Dendritic cell treated with granulocyte-macrophage colony-stimulating factor and Interleukin-4, amounts not matched to agents 40 ng/mL and 50 ng/mL, for 4 days (primary cell): ENCODE measurements at regions not wholly inside any gene's neighbourhood (a gene's known extent, or its start where the extent isn't known, plus 50 kb on each side); places are given as distances from the start of the nearest gene placed in this dataset.

Source experiments
- H3K27ac Mint-ChIP-seq: one replicate; pipeline ENCODE4 v1.8.0; 2022; ENCODE audit warnings: mild to moderate bottlenecking, mixed read lengths
- H3K27me3 Mint-ChIP-seq: one replicate; pipeline ENCODE4 v1.8.0; 2022; ENCODE audit warnings: mild to moderate bottlenecking, mixed read lengths
- H3K36me3 Mint-ChIP-seq: one replicate; pipeline ENCODE4 v1.8.0; 2022; ENCODE audit warnings: low read depth, mixed read lengths
- H3K4me1 Mint-ChIP-seq: one replicate; pipeline ENCODE4 v1.8.0; 2022; ENCODE audit warnings: low read depth, mixed read lengths
- H3K4me3 Mint-ChIP-seq: one replicate; pipeline ENCODE4 v1.8.0; 2022; ENCODE audit warnings: mild to moderate bottlenecking, moderate library complexity, mixed read lengths
- H3K9me3 Mint-ChIP-seq: one replicate; pipeline ENCODE4 v1.8.0; 2022; ENCODE audit warnings: mixed read lengths
- intact Hi-C: fragments of 100-400 bp; cut with micrococcal nuclease; formaldehyde crosslinking; loops from one replicate; pipeline ENCODE4 v1.15.0; 2022

DNA sequence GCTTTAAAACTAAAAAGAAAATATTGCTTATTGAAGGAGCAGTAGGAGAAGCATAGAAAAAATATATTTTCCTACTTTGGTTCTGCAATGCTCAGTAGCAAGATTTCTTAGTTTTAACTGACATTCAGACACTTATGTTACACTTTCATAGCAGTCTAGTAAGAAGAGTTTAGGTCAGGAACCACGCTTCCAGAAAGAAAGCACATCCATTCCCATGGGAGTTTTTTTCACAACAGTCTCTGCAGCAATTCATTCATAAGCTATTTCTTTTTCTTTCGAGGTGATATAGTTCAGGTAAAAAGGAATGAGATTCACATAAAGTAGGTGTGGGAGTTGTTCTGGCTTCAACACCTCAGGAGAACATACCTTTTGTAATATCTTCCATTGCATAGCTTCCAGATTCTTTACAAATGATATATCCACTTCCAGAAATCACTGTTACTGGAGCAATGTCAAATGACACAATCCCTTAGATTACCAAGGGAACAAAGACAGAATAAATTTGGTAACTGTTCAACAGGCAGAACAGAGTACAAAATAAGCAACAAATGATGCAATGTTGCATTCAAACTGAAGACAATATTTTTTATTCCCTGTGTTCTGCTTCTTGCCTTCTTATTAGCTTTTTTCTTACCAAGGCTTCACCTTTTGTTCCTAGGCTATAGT, 95.2 kb upstream of the GULP1 start:
- H3K9me3 Mint-ChIP-seq: peaks cover 12% of the 10 kb centered on the region
- no peaks in the 10 kb centered on the region for H3K27me3 Mint-ChIP-seq
- H3K4me3 Mint-ChIP-seq: no peak overlapping the region
- intact Hi-C loops: no loop called here
- H3K4me1 Mint-ChIP-seq: no peaks in the 10 kb centered on the region
- no peaks in the 10 kb centered on the region for H3K36me3 Mint-ChIP-seq
- H3K27ac Mint-ChIP-seq: no peak overlapping the region

DNA sequence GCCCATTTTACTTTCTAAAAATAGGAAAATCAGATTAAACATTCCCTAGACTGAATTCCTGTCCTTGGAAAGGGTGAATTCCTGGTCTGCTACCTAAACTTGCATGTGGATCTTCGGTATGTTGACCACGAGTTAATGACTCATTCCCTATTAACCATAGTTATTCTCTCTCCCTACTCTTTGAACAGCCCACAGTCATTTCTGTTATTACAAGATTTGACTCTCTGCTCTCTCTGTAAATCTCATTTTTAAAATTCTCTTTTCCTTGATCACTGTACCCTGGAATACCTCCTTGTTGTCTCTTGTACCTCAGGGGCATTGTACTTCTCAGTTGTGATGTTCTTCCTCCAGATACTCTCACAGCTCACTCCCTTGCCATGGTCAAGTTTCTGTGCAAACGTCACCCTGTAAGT, 92.0 kb upstream of the GULP1 start:
- no peaks in the 10 kb centered on the region for H3K27me3 Mint-ChIP-seq
- peaks cover 12% of the 10 kb centered on the region for H3K9me3 Mint-ChIP-seq
- no peaks in the 10 kb centered on the region for H3K4me1 Mint-ChIP-seq
- intact Hi-C loops: no loop called here
- H3K4me3 Mint-ChIP-seq: no peak overlapping the region
- H3K27ac Mint-ChIP-seq: no peak overlapping the region
- H3K36me3 Mint-ChIP-seq: no peaks in the 10 kb centered on the region

DNA sequence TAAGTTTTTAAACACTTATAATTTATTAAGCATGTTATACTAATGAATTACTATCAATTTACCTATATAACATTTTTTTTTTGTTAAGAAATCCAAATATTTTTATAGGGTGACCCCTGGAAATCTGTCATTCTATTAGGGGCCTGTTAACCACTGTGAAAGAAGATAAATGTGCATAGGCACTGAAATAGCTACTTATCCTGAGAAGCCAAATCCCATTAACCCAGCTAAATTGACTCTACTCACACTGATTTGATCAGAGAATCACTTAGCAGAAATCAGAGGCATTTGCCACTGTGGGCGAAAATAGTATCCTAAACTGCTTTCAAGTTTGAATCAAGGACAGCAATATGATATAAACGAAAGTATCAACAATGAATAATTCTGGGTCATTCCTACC, 90.0 kb upstream of the GULP1 start:
- Mint-ChIP-seq H3K4me1 (no peaks in the 10 kb centered on the region), H3K4me3 (no peak overlapping the region), H3K27ac (no peak overlapping the region), H3K36me3 (no peaks in the 10 kb centered on the region), H3K27me3 (no peaks in the 10 kb centered on the region), H3K9me3 (peaks cover 12% of the 10 kb centered on the region)
- intact Hi-C loops: no loop called here

DNA sequence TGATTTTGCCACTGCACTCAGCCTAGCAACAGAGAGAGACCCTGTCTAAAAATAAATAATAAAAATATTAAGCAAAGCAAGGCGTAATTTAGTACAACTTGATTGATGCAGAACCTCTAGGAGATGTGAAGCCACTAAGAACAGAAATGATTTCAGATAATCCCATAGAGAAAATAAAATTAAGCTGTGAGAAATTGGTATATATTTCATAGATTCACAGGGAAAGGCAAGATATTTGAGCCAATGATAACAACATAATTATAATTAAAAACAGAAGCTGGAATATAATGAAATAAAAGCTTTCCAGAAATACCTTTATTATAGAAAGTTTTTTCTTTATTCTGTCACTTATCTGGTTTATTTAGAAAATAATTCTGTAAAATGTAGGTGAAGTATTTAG, 88.9 kb upstream of the GULP1 start:
- no peaks in the 10 kb centered on the region for H3K36me3 Mint-ChIP-seq
- intact Hi-C loops: no loop called here
- H3K27me3 Mint-ChIP-seq: no peaks in the 10 kb centered on the region
- no peak overlapping the region for H3K27ac Mint-ChIP-seq
- H3K4me3 Mint-ChIP-seq: no peak overlapping the region
- no peaks in the 10 kb centered on the region for H3K4me1 Mint-ChIP-seq
- H3K9me3 Mint-ChIP-seq: peaks cover 5% of the 10 kb centered on the region

DNA sequence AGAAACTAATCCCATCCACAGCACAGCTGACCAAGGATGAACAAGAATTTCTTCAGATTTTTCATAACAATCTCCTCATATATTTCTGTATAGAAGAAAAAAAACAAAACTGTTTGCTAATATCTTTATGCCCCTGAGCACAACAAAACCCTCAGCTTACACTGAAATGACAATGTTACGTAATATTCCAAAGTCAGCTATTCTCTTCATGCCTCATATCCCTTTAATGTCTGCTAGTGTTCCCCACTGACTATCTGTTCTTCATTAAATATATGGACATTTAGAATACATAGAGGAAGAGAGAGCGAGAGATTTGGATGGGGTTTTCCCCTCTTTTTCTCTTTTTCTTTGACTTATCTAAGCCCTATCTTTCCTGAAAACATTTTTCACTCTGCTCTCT, 87.9 kb upstream of the GULP1 start:
- Mint-ChIP-seq H3K4me3 (no peak overlapping the region), H3K9me3 (no peaks in the 10 kb centered on the region)
- intact Hi-C loops: no loop called here

DNA sequence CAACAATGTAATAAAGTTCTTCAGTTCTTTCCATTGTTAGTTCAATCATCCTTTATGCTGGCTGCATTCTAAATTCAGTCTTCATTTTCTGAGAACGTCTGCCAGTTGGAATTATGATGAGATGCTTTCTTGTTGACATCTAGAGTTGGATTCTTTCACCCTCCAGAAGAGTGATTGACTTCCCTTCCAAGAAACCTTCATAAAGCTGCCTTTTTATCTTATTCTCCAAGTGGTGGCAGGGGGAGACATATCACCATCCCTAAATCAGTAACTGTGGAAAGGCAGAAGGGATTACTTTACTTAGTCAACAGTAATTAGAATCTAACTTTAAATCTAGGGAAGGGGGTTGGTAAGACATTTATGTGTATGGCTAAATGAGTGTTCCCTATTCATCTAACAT, 86.8 kb upstream of the GULP1 start:
- Mint-ChIP-seq H3K27me3 (no peaks in the 10 kb centered on the region), H3K4me3 (no peak overlapping the region), H3K27ac (no peak overlapping the region), H3K9me3 (no peaks in the 10 kb centered on the region), H3K36me3 (no peaks in the 10 kb centered on the region), H3K4me1 (no peaks in the 10 kb centered on the region)
- intact Hi-C loops: no loop called here

More for the DNA sequence above, 87.9 kb upstream of the GULP1 start:
- Mint-ChIP-seq H3K36me3 (no peaks in the 10 kb centered on the region), H3K27me3 (no peaks in the 10 kb centered on the region), H3K27ac (no peak overlapping the region), H3K4me1 (no peaks in the 10 kb centered on the region)

DNA sequence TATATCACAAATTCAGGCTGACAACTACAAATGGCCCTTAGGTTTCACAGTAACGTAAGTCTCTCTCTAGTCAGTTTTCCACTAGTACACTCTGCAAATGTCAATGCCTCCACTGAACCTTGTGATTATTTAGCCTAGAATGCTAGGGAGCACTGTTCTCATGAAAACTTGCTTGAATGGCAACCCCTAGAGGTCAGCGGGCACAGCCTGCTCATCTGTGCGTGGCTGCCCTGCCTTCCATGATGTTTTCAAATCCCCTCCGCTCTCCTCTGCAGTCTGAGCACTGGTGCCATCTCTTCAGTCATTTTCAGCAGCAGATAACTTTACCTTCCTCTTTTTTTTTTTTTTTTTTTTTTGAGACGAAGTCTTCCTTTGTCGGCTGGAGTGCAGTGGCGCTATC, 84.1 kb upstream of the GULP1 start:
- no peak overlapping the region for H3K27ac Mint-ChIP-seq
- intact Hi-C loops: no loop called here
- no peaks in the 10 kb centered on the region for H3K4me1 Mint-ChIP-seq
- no peaks in the 10 kb centered on the region for H3K27me3 Mint-ChIP-seq
- H3K9me3 Mint-ChIP-seq: no peaks in the 10 kb centered on the region
- no peak overlapping the region for H3K4me3 Mint-ChIP-seq
- no peaks in the 10 kb centered on the region for H3K36me3 Mint-ChIP-seq

DNA sequence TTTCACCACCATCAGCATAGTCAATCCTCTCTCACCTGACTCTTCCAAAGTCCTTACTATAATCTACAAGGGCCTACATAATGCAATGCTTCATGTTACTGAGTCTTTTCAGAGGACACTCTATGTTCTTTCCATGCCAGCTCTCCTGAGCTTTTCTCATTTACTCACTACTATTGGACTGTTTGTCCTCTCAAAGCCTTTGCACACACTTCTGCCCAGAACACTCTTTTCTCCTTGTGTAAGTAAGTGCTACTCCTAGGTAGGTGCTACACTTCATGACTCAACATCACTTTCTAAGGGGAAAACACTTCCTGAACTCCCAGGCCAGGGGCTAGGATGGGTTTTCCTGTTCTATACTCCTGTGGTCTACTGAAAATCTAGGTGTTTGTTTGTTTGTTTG, 82.5 kb upstream of the GULP1 start:
- no peaks in the 10 kb centered on the region for H3K36me3 Mint-ChIP-seq
- H3K4me3 Mint-ChIP-seq: no peak overlapping the region
- no peak overlapping the region for H3K27ac Mint-ChIP-seq
- no peaks in the 10 kb centered on the region for H3K4me1 Mint-ChIP-seq
- intact Hi-C loops: no loop called here
- no peaks in the 10 kb centered on the region for H3K9me3 Mint-ChIP-seq
- H3K27me3 Mint-ChIP-seq: no peaks in the 10 kb centered on the region

DNA sequence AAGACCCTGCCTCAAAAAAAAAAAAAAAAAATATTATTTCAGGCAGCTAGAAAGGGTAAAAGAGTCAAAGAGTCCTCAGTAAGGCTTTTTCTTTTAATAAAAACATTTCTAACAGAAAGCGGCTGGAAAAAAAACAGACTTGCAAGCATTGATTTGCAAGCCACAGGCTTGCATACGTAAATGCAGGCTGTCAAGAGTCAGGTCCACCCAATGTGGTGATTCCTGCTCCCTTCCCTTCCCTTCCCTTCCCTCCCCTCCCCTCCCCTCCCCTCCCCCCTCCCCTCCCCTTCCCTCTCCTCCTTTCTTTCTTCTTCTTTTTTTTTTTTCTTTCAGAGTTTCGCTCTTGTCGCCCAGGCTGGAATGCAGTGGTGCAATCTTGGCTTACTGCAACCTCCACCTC, 74.4 kb upstream of the GULP1 start:
- intact Hi-C loops: no loop called here

DNA sequence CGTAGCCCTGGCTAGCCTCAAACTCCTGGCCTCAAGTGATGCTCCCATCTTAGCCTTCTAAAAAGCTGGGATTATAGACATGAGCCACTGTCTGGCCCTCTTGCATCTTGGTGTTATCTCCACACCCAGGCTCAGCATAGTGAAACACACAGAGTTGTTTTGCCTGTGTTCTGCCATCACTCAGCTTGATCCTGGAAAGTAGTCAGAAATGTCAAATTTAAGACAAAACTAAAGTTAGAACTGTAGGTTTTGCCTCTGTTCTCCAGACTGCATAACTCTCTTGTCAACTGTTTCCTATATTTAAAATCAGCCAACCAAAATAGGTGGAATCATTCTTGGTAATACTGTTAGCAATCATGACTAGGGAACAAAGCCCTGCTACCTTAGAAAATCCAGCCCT, 72.1 kb upstream of the GULP1 start:
- intact Hi-C loops: no loop called here
- no peak overlapping the region for H3K4me3 Mint-ChIP-seq

More for the DNA sequence above, 74.4 kb upstream of the GULP1 start:
- no peak overlapping the region for H3K27ac Mint-ChIP-seq
- peaks cover 3% of the 10 kb centered on the region for H3K9me3 Mint-ChIP-seq
- no peak overlapping the region for H3K4me3 Mint-ChIP-seq
- H3K4me1 Mint-ChIP-seq: no peaks in the 10 kb centered on the region
- H3K27me3 Mint-ChIP-seq: no peaks in the 10 kb centered on the region
- no peaks in the 10 kb centered on the region for H3K36me3 Mint-ChIP-seq

DNA sequence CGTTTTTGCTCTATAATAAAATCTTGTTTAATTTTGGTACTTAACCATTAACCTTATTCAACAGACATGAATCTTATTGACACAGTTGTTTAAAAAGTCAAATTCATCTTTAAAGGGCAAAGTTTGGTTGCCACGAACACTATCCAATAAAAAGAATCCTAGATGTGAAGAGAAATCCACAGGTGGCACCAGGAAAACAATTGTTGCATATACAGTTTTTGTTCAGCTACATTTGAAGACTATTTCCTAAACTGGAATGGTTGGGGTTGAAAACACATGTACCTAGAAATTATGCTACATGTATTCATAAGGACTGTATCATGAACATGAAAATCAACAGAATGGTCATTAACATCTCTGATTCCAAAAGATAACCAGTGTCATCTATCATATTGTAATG, 71.1 kb upstream of the GULP1 start:
- H3K9me3 Mint-ChIP-seq: peaks cover 18% of the 10 kb centered on the region
- no peaks in the 10 kb centered on the region for H3K36me3 Mint-ChIP-seq
- H3K27ac Mint-ChIP-seq: no peak overlapping the region

More for the DNA sequence above, 72.1 kb upstream of the GULP1 start:
- Mint-ChIP-seq H3K4me1 (no peaks in the 10 kb centered on the region), H3K27ac (no peak overlapping the region), H3K27me3 (no peaks in the 10 kb centered on the region), H3K36me3 (no peaks in the 10 kb centered on the region), H3K9me3 (peaks cover 18% of the 10 kb centered on the region)

DNA sequence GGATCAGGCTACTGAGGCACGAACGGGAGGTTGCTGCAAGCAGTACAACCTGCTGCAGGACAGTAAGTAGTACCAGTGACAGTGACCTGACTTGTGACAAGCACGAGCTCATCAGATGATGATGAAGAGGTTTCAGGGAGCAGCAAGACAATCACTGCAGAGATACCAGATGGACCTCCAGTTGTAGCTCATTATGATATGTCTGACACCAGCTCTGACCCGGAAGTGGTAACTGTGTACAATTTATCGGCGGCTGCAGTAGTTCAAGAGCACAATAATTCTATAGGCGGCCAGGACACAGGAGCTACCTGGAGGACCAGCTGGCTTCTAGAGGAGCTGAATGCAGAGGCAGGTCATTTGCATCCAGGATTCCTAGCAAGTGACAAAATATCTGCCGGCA, 64.0 kb upstream of the GULP1 start:
- Mint-ChIP-seq H3K4me3 (no peak overlapping the region), H3K9me3 (peaks cover 10% of the 10 kb centered on the region), H3K4me1 (no peaks in the 10 kb centered on the region), H3K27ac (no peak overlapping the region), H3K27me3 (no peaks in the 10 kb centered on the region), H3K36me3 (no peaks in the 10 kb centered on the region)
- intact Hi-C loops: no loop called here

More for the DNA sequence above, 71.1 kb upstream of the GULP1 start:
- Mint-ChIP-seq H3K4me1 (no peaks in the 10 kb centered on the region), H3K4me3 (no peak overlapping the region), H3K27me3 (no peaks in the 10 kb centered on the region)
- intact Hi-C loops: no loop called here

DNA sequence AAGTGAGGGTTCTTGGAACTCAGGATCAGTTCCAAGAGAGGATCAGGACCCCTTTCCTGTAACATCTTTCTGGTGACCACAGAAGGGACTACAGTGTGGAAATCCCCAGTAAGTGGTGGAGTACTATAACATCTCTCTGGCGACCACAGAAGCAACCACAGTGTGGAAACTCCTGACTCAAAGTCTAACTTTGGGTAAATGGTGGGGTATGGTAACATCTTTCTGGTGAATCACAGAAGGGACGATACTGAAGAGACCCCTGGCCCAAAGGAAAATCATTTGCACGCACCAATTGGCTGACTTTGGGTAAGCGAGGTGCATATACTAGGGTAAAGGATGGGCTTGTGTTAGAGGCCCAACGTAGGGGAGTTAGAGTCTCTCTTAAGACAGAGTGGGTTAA, 56.3 kb upstream of the GULP1 start:
- no peak overlapping the region for H3K27ac Mint-ChIP-seq
- H3K36me3 Mint-ChIP-seq: no peaks in the 10 kb centered on the region
- peaks cover 31% of the 10 kb centered on the region for H3K9me3 Mint-ChIP-seq
- intact Hi-C loops: no loop called here
- no peaks in the 10 kb centered on the region for H3K27me3 Mint-ChIP-seq
- no peaks in the 10 kb centered on the region for H3K4me1 Mint-ChIP-seq
- H3K4me3 Mint-ChIP-seq: no peak overlapping the region

DNA sequence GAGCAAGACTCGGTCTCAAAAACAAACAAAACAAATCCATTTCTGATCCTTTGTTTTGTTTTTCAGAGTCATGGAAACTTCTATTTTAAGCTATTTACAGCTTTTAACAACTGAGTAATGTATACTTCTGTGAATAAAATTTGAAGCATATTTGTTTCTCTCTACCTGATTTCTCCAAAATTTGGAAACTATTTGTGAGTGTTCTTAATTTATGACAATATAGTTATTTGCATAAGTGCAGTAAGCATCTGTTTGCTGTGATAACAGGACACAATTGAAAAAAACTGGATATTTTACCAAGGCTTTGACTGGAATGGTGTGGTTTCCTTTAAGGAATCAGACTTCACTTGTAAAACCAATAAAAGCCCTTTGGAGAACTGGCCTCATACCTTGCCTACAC, 53.3 kb upstream of the GULP1 start:
- H3K36me3 Mint-ChIP-seq: no peaks in the 10 kb centered on the region
- no peaks in the 10 kb centered on the region for H3K4me1 Mint-ChIP-seq
- peaks cover 31% of the 10 kb centered on the region for H3K9me3 Mint-ChIP-seq
- H3K27me3 Mint-ChIP-seq: no peaks in the 10 kb centered on the region
- no peak overlapping the region for H3K4me3 Mint-ChIP-seq
- H3K27ac Mint-ChIP-seq: no peak overlapping the region
- intact Hi-C loops: no loop called here
